ENCODE measurements at regions not wholly inside any gene's neighbourhood (a gene's known extent, or its start where the extent isn't known, plus 50 kb on each side); places are given as distances from the start of the nearest gene placed in this dataset.
"Not testable (repeated sequence)": the region's sequence is repeated elsewhere in the genome, so short reads cannot be mapped to it uniquely, and the experiment has no call there.

DNA sequence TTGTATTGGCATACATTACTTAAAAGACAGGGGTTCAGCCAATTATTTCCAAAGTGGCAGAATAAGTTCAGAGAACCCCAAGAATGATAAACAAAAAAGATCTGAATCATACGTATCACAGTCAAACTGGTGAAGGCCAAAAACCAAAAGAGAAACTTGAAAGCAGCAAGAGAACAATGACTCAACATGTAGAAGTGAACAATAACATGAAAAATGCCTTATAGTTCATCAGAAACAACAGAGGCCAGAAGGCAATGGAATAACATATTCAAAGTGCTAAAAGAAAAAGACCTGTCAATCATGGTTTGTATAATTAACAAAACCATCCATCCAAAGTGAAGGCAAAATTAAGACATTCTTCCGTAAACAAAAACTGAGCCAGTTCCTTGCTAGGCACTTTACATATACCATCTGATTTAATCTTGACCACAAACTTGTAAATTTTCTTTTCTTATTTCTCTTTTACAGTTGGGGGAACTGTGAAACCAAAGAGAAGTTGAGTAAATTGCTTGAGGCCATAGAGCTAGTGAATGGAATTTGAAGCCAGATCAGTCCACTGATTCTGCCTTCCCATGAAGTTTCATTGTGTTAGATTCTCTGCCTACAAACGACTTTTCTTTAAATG, 232.1 kb upstream of the SEL1L start:
- DNase-seq = no peak

GRCh38 chr14:81766321-81766915, 232.8 kb upstream of the SEL1L start:
- no peak for DNase-seq

DNA sequence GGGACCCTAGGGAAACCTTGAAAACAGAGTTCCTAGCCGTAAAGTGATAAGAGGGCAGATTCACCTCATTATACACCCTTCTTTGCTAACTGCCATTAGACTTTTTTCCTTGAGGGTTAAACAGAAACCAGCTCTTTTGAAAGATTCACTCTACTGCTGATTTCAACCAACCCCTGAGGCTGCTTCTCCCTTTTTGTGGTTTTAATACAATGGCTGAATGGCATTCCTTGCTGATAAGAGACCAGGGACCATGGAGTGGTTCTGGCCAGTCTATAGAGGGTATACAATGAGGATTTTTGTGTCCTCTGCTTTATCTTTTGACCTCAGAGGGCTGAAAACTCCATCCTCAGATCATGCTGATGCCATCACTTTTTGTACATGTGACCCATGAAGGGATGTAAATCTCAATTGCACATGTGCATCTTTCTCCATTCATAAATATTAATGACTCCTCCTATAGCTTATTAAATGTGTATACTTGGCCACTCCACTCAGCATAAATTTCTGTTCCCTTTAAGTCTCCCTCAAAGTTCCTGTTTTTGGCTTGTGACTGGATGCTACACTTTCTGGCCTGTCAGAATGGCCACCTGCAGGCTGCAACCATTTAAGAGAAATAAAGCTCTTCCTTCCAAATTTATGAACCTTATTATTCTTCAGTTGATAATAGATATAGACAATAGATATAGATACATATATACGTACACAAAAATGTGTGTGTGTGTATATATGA, 233.8 kb upstream of the SEL1L start:
- DNase-seq = no peak

- no peak for DNase-seq
Observed at GRCh38 chr14:81771651-81772275, 238.1 kb upstream of the SEL1L start.

DNA sequence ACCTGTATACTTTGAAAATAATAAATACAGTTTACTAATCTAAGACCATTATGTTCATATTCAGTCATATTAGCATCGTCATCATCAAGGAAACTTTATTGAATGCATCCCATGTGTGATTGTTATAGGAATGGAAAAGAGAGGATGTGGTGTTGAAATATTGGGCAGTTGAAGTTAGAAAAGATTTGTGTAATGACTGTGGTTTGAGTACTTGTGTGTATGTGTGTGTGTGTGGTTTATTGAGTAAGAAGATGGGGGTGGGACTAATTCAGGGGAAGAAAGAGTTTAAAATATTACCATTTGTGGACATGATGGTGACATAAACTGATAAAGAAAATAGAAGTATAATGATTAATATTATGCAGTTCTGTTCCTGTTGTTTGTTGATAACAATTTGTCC, 238.7 kb upstream of the SEL1L start:
- DNase-seq = no peak

GRCh38 chr14:81776531-81776930, 242.9 kb upstream of the SEL1L start:
- no peak for DNase-seq

- DNase-seq = not testable (repeated sequence)
Observed at GRCh38 chr14:81781798-81782197, 248.1 kb upstream of the SEL1L start.

DNA sequence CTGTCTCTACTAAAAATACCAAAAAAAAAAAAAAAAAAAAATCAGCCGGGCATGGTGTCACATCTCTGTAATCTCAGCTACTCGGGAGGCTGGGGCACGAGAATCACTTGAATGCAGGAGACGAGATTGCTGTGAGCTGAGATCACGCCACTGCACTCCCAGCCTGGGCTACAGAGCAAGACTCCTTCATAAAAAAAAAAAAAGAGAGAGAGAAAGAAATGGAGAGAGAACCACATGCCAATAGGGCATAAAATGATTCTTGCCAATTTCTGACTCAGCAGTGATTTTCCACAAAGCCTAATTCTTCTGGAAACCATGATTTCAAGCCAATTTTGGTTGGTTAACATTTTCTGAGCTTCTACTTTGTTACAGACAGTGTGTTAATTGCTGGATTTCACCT, 250.4 kb upstream of the SEL1L start:
- DNase-seq = no peak

DNA sequence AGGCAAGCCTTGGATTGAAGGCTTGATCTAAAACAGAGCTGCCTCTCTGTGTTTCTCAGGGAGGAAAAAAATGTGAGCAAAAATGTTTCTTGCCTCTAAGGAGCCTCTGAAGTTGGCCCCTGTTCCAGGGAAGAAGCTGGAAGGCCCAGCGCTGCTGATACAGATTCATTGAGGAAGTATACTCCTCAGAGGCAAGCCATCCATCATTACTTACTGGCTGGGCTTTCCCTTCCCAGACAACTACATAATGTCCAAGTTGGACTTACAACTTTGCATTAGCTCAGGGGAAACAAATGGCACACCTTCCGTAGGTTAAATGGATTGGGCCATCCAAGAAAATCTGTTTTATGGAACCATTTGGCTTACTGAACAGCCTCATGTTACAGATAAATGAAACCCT, 263.7 kb upstream of the SEL1L start:
- no peak for DNase-seq

DNA sequence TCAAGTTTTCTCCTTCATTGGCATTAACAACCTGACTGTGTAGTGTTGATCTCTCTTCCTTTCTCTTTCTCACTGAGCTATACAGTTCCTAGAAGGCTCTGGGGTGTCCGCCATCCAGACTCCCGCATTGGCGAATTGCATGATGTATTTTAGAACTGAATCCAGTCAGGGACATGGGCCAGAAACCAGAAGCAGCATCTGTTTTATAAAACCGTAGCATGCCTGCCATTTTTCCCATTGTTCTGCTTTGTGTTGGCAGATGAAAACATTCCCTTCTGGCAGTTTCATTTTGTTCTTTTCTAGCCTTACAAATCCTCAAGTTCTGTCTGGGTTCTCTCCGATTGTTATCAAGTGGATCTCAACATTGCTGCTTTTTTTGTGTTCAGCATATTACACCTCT, 268.3 kb upstream of the SEL1L start:
- no peak for DNase-seq

- DNase-seq = no peak
Observed at GRCh38 chr14:81802341-81802740, 268.7 kb upstream of the SEL1L start.

- no peak for DNase-seq
Observed at GRCh38 chr14:81805785-81806184, 272.1 kb upstream of the SEL1L start.

- DNase-seq = no peak
Observed at GRCh38 chr14:81811705-81812269, 278.1 kb upstream of the SEL1L start.

DNA sequence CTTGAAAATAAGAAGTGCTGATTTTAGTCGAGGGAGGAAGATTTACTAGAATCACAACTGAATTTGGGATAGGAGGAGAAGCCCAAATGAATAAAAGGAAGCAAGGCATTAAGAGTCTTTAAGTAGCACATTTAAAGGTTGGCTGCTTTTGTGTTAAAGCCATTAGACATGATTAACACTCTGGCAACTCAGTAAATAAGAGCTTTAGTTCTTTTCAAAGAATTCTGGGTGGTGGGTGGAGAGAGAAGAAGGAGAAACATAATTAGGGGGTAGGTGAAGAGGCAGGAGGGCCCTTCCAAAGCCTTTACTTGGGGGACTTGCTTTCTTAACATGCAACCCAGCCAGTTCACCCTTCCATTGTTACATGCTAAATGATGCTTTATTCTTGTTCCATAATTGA, 284.6 kb upstream of the SEL1L start:
- DNase-seq = no peak

GRCh38 chr14:81819344-81819743, 285.7 kb upstream of the SEL1L start:
- no peak for DNase-seq

GRCh38 chr14:81819910-81820309, 286.3 kb upstream of the SEL1L start:
- DNase-seq = no peak

GRCh38 chr14:81826081-81826480, 292.4 kb upstream of the SEL1L start:
- DNase-seq = no peak

- DNase-seq = no peak
Observed at GRCh38 chr14:81829447-81829846, 295.8 kb upstream of the SEL1L start.

DNA sequence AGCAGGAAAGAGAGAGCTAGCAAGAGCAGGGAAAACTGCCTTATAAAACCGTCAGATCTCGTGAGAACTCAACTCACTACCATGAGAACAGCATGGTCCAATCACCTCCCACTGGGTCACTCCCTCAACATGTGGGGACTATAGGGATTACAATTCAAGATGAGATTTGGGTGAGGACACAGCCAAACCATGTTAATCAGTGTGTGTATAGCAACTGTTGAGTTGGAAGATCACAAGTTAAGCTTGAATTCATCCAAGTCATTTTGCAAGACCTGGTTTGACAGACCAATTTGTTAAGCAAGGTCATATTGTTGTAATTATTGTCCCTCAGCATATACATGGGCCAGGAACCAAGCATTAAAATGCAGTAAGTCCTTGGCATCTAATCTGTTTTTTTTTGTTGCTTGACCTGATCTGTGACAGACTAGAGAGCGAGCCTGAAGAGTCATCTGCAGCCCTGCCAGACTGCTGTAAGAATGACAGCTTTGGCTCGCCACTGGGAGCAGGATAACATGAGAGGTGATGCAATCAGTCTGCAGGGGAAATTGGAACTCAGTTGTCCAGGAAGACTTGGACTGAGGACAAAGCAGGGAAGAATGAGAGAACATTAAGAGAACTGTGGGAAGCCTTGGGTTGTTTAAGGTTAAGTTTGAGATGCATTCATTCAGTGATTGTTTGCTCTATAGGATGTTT, 297.6 kb upstream of the SEL1L start:
- no peak for DNase-seq

DNA sequence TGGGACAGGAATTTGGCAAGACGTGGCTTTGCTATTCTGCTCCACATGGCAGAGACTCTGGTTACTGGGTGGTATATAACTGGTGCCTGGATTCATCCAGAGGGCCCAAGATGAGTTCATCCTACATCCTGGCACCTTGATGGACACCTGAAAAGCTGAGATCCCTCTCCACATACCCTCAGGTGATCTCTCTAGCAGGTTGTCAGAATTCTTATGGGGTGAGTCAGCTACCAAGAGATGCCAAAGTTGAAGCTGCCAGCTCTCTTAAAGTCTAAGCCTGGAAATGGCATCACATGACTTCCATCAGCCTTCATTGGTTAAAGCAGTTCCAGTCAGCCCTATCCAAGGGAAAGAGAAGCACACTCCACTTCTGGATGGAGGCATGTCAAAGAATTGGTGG, 300.7 kb upstream of the SEL1L start:
- DNase-seq = no peak

DNA sequence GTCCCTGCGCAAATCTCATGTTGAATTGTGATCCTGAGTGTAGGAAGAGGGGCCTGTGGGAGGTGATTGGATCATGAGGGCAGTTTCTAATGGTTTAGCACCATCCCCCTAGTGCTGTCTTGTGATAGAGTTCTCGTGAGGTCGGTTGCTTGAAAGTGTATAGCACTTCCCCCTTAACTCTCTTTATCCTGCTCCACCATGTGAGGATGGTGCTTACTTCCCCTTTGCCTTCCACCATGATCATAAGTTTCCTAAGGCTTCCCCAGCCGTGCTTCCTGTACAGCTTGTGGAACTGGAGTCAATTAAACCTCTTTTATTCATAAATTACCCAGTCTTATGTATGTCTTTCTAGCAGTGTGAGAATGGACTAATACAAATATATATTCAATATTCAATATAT, 303.7 kb upstream of the SEL1L start:
- no peak for DNase-seq

GRCh38 chr14:81839056-81839455, 305.4 kb upstream of the SEL1L start:
- DNase-seq = no peak

- DNase-seq = no peak
Observed at GRCh38 chr14:81841346-81841745, 307.7 kb upstream of the SEL1L start.

Data from NCI-H2107 (cell line).